HG03103 (cell line): ENCODE measurements at regions not wholly inside any gene's neighbourhood (a gene's known extent, or its start where the extent isn't known, plus 50 kb on each side); places are given as distances from the start of the nearest gene placed in this dataset.

Experiments
- ATAC-seq: cut with Tn5 transposase; IDR thresholded peaks from one replicate; pipeline ENCODE4 v1.9.1; 2021; ENCODE audit warnings: low read depth; ENCODE audit not compliant: unreplicated experiment

GRCh38 chr9:660227-660626 is 181.3 kb upstream of the DMRT1 start:
- peak; percentile 79 for ATAC-seq

GRCh38 chr9:663541-663940 is 178.0 kb upstream of the DMRT1 start:
- no peak for ATAC-seq

GRCh38 chr9:665296-665695 is 176.2 kb upstream of the DMRT1 start:
- no peak for ATAC-seq

- ATAC-seq = no peak
These were observed 169.5 kb upstream of the DMRT1 start for GRCh38 chr9:671997-672396.

- no peak for ATAC-seq
These were observed 168.6 kb upstream of the DMRT1 start for GRCh38 chr9:672851-673250.

- no peak for ATAC-seq
These were observed 168.1 kb upstream of the DMRT1 start for GRCh38 chr9:673264-673965.

- no peak for ATAC-seq
These were observed 167.5 kb upstream of the DMRT1 start for GRCh38 chr9:673966-674526.

- ATAC-seq = no peak
These were observed 165.7 kb upstream of the DMRT1 start for GRCh38 chr9:675697-676370.

GRCh38 chr9:676780-677438 is 164.6 kb upstream of the DMRT1 start:
- no peak for ATAC-seq

- no peak for ATAC-seq
These were observed 163.9 kb upstream of the DMRT1 start for GRCh38 chr9:677461-678097.

GRCh38 chr9:678897-679296 is 162.6 kb upstream of the DMRT1 start:
- no peak for ATAC-seq

GRCh38 chr9:679462-679861 is 162.0 kb upstream of the DMRT1 start:
- ATAC-seq = no peak

GRCh38 chr9:680106-680505 is 161.4 kb upstream of the DMRT1 start:
- no peak for ATAC-seq

- no peak for ATAC-seq
These were observed 158.6 kb upstream of the DMRT1 start for GRCh38 chr9:682633-683508.

GRCh38 chr9:683509-684021 is 157.9 kb upstream of the DMRT1 start:
- ATAC-seq = no peak

- ATAC-seq = no peak
These were observed 157.2 kb upstream of the DMRT1 start for GRCh38 chr9:684054-684890.

GRCh38 chr9:684941-685340 is 156.6 kb upstream of the DMRT1 start:
- no peak for ATAC-seq

GRCh38 chr9:686321-686813 is 155.1 kb upstream of the DMRT1 start:
- no peak for ATAC-seq
